ENCODE measurements at regions not wholly inside any gene's neighbourhood (a gene's known extent, or its start where the extent isn't known, plus 50 kb on each side); places are given as distances from the start of the nearest gene placed in this dataset.

DNA sequence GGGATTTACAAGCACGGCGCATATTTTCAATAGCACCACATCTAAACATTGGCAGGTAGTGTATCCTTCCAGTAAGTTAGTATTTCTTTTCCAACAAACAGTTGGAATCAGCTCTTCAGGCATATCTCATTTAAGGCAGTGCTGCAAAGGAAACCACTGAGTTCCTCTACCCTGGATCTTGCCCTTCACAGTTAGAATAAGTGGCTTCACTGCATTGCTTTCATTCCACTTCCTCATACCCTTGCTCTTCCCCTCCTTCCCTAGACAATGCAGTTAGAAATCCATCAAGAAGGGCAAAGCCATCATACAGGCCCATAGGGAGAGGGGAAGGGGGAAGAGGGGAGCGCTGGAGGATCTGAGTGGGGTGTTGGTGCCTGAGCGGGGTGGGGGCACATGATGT lies 173.7 kb downstream of the FBXO15 start:
- TF ChIP-seq, protein P1, sequence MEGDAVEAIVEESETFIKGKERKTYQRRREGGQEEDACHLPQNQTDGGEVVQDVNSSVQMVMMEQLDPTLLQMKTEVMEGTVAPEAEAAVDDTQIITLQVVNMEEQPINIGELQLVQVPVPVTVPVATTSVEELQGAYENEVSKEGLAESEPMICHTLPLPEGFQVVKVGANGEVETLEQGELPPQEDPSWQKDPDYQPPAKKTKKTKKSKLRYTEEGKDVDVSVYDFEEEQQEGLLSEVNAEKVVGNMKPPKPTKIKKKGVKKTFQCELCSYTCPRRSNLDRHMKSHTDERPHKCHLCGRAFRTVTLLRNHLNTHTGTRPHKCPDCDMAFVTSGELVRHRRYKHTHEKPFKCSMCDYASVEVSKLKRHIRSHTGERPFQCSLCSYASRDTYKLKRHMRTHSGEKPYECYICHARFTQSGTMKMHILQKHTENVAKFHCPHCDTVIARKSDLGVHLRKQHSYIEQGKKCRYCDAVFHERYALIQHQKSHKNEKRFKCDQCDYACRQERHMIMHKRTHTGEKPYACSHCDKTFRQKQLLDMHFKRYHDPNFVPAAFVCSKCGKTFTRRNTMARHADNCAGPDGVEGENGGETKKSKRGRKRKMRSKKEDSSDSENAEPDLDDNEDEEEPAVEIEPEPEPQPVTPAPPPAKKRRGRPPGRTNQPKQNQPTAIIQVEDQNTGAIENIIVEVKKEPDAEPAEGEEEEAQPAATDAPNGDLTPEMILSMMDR (IDR thresholded peaks at IDR 0.05; ENCODE audit: low read depth, low read length) = no peak
- no peak overlapping the region for H3K4me3 ChIP-seq (ENCODE audit: low read depth, low read length)

DNA sequence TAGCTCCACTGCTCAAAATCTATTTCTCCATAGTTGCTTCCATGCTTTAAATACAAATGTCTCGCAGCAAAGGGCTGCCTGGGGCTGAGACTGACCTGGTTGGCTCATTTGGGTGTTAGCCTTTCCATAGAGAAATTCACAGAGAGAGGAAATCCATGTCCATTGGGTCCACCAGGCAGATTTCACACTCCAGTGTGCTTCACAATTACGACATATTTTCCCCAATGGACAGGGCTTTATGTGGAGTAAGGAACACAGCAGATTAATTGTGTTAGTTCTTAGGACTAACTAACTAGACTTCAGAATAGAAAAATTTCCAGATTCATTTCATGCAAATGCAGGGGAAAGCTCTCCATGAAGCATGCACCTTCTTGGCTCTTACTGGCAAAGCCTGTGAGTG lies 180.7 kb downstream of the FBXO15 start:
- no peak overlapping the region for H3K4me3 ChIP-seq (ENCODE audit: low read depth, low read length)
- TF ChIP-seq, protein P1 (IDR thresholded peaks at IDR 0.05; ENCODE audit: low read depth, low read length) = no peak

- H3K4me3 ChIP-seq (ENCODE audit: low read depth, low read length) = no peak overlapping the region
- TF ChIP-seq, protein P1 (IDR thresholded peaks at IDR 0.05; ENCODE audit: low read depth, low read length) = no peak
Measured at GRCh38 chr18:73962256-73962655, 185.4 kb downstream of the FBXO15 start.

DNA sequence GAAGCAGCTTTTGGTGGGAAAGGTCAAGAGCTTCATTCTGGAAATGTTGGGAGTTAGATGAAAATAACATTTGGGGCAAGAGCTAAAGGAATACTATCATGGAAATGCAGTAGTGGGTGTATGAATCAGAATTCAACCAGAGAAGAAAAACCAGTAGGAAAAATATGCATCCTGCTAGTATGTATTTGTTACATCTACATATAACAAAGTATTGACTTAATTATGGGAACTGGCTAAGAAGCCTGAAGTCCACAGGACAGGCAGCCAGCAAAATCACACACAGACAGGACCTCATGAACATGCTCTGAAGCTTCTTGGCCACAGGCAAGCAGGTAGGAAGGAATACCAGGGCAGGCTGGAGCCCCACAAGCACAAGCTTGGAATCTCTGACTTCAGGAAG lies 185.8 kb downstream of the FBXO15 start:
- no peak overlapping the region for H3K4me3 ChIP-seq (ENCODE audit: low read depth, low read length)
- TF ChIP-seq, protein P1 (IDR thresholded peaks at IDR 0.05; ENCODE audit: low read depth, low read length) = no peak

- TF ChIP-seq, protein P1 (IDR thresholded peaks at IDR 0.05; ENCODE audit: low read depth, low read length) = no peak
- no peak overlapping the region for H3K4me3 ChIP-seq (ENCODE audit: low read depth, low read length)
Measured at GRCh38 chr18:73959352-73959751, 188.3 kb downstream of the FBXO15 start.

DNA sequence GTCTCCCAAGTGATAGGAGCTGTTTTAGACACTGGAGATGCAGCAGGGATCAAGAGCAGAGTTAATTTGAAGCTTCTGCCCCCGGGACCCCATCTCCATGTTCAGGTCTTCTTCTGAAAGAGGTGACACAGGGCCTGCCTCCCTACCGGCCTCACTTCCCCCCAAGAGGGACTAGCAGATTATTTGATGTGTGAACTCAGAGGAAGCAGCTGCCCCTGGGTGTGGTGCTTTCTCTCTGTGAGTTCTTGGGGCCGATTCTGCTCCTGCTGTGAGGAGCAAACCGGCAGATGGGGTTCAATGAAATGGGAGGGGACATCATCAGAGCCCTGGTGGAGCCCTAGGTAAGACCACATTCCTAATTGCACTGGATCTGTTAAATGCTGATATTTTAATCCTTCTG lies 193.4 kb downstream of the FBXO15 start:
- H3K4me3 ChIP-seq (ENCODE audit: low read depth, low read length) = no peak overlapping the region
- TF ChIP-seq, protein P1 (IDR thresholded peaks at IDR 0.05; ENCODE audit: low read depth, low read length) = no peak

DNA sequence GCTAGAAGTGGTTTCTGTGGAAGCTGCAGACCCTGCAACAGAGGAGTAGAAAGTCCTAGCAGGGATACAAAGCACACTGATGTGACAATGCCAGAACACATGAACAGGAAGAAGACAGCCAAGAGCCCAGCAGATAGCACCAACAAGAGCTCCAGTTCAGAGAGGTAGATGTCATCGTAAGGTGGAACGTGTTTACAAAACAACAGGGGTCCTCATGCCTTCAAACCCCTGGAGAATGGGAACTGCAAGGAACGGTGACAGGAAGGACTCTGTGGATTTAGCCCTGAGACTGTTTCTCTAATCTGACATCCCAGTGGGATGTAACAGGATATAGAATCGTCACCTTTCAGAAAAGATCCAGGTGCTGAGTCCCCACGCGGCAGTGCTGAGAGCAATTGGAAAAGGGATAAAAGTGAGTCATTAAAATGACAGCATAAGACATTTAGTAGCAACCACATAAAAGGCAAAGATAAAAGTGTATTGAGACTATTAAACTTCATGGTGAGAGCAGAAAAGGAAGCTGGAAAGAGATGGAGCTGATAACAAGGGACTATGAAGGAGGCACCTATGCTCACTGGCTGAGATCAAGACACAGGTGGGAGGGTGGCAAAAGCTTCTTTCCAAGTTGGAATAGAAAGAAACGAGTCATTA lies 195.2 kb downstream of the FBXO15 start:
- TF ChIP-seq, protein P1 (IDR thresholded peaks at IDR 0.05; ENCODE audit: low read depth, low read length) = no peak
- no peak overlapping the region for H3K4me3 ChIP-seq (ENCODE audit: low read depth, low read length)

Data from WI38 (cell line).